OCI-LY1 (cell line): ENCODE measurements at regions not wholly inside any gene's neighbourhood (a gene's known extent, or its start where the extent isn't known, plus 50 kb on each side); places are given as distances from the start of the nearest gene placed in this dataset.

ENCODE experiments used
- H2AFZ ChIP-seq: fragments of 200-600 bp; sonication (generic), shearing (Covaris generic); 2 replicates; pipeline ENCODE4 v1.6.0; 2014; ENCODE audit warnings: antibody characterized with exemption, mild to moderate bottlenecking, low read length
- H3F3A ChIP-seq: fragments of 200-600 bp; sonication (generic), shearing (Covaris generic); 2 replicates; pipeline ENCODE4 v1.6.0; 2014; ENCODE audit warnings: mild to moderate bottlenecking, antibody characterized with exemption, low read length, moderate library complexity; ENCODE audit not compliant: insufficient read depth
- H3K27ac ChIP-seq: fragments of 200-600 bp; sonication (generic); 2 replicates; pipeline ENCODE4 v1.5.1; 2014; ENCODE audit warnings: low read length, mixed run types, mild to moderate bottlenecking, low read depth; ENCODE audit not compliant: poor library complexity, severe bottlenecking
- H3K27me3 ChIP-seq: fragments of 200-600 bp; sonication (generic); 2 replicates; pipeline ENCODE4 v1.6.0; 2014; ENCODE audit warnings: antibody characterized with exemption, mild to moderate bottlenecking, low read length, moderate library complexity; ENCODE audit not compliant: insufficient read depth
- H3K36me3 ChIP-seq: fragments of 200-600 bp; sonication (generic); 2 replicates; pipeline ENCODE4 v1.6.1; 2014; ENCODE audit warnings: mild to moderate bottlenecking, antibody characterized with exemption, low read length, moderate library complexity, mixed read lengths; ENCODE audit not compliant: insufficient read depth
- H3K4me1 ChIP-seq: fragments of 200-600 bp; sonication (generic); 2 replicates; pipeline ENCODE4 v1.5.1; 2014; ENCODE audit warnings: mild to moderate bottlenecking, low read length, moderate library complexity; ENCODE audit not compliant: insufficient read depth, severe bottlenecking
- H3K4me2 ChIP-seq: fragments of 200-600 bp; sonication (generic), shearing (Covaris generic); 2 replicates; pipeline ENCODE4 v1.6.1; 2014; ENCODE audit warnings: low read length
- H3K4me3 ChIP-seq: fragments of 200-600 bp; sonication (generic); 2 replicates; pipeline ENCODE4 v1.5.1; 2014; ENCODE audit warnings: low read length, low read depth, mild to moderate bottlenecking, mixed read lengths; ENCODE audit not compliant: poor library complexity, severe bottlenecking
- H3K79me2 ChIP-seq: fragments of 200-600 bp; shearing (Covaris generic); 2 replicates; pipeline ENCODE4 v1.6.1; 2016; ENCODE audit warnings: mixed run types, low read length, mixed read lengths; ENCODE audit not compliant: insufficient read depth
- H3K9ac ChIP-seq: fragments of 200-600 bp; sonication (generic), shearing (Covaris generic); 2 replicates; pipeline ENCODE4 v1.6.1; 2014; ENCODE audit warnings: mild to moderate bottlenecking, low read length, mixed read lengths
- H3K9me2 ChIP-seq: fragments of 200-600 bp; sonication (generic), shearing (Covaris generic); 2 replicates; pipeline ENCODE4 v1.6.1; 2014; ENCODE audit warnings: low read depth, mild to moderate bottlenecking, low read length, mixed read lengths
- H3K9me3 ChIP-seq: fragments of 200-600 bp; shearing (Covaris generic); 2 replicates; pipeline ENCODE4 v1.6.1; 2014; ENCODE audit warnings: low read length, mixed read lengths
- H4K20me1 ChIP-seq: fragments of 200-600 bp; sonication (generic), shearing (Covaris generic); 2 replicates; pipeline ENCODE4 v1.6.0; 2016; ENCODE audit warnings: mild to moderate bottlenecking, low read length; ENCODE audit not compliant: insufficient read depth
- EZH2 ChIP-seq: fragments of 200-600 bp; sonication (generic), shearing (Covaris generic); IDR thresholded peaks from 2 replicates; pipeline ENCODE4 v1.8.0; 2017; ENCODE audit warnings: borderline replicate concordance, mixed run types, mild to moderate bottlenecking, antibody characterized with exemption, low read length, moderate library complexity, mixed read lengths
- TF ChIP-seq, protein P1 (sequence below): fragments of 200-600 bp; sonication (generic), shearing (Covaris generic); IDR thresholded peaks from 2 replicates; pipeline ENCODE4 v1.5.1; 2017; ENCODE audit warnings: mild to moderate bottlenecking, antibody characterized with exemption, low read length, moderate library complexity, mixed read lengths

DNA sequence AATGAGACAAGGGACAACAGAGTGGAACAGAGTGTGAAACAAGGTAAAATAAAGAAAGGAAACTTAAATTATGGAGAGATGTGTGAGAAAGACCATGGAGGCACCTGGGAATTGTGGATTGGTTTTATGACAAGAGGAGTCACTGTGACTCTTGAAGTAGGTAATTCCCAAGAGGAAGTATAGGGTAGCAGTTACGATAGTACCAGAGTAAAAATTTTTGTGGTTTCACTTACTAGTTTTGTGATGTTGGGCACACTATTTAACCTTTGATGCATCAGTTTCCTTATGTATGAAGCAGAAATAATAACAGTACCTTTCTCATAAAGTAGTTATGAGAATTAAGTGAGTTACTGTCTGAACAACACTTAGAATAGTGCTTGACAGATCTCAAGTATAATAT, 267.9 kb upstream of the DPYD start:
- Histone ChIP-seq H3K9ac (no peak overlapping the region), H3K9me3 (no peaks in the 10 kb centered on the region), H3F3A (no peaks in the 10 kb centered on the region), H3K4me1 (no peaks in the 10 kb centered on the region), H2AFZ (no peak overlapping the region), H3K79me2 (no peaks in the 10 kb centered on the region), H3K4me2 (no peak overlapping the region), H3K9me2 (no peaks in the 10 kb centered on the region), H3K36me3 (no peaks in the 10 kb centered on the region), H3K4me3 (no peak overlapping the region), H3K27ac (no peak overlapping the region), H4K20me1 (no peaks in the 10 kb centered on the region), H3K27me3 (no peaks in the 10 kb centered on the region)
- no peak for TF ChIP-seq EZH2
- TF ChIP-seq, protein P1, sequence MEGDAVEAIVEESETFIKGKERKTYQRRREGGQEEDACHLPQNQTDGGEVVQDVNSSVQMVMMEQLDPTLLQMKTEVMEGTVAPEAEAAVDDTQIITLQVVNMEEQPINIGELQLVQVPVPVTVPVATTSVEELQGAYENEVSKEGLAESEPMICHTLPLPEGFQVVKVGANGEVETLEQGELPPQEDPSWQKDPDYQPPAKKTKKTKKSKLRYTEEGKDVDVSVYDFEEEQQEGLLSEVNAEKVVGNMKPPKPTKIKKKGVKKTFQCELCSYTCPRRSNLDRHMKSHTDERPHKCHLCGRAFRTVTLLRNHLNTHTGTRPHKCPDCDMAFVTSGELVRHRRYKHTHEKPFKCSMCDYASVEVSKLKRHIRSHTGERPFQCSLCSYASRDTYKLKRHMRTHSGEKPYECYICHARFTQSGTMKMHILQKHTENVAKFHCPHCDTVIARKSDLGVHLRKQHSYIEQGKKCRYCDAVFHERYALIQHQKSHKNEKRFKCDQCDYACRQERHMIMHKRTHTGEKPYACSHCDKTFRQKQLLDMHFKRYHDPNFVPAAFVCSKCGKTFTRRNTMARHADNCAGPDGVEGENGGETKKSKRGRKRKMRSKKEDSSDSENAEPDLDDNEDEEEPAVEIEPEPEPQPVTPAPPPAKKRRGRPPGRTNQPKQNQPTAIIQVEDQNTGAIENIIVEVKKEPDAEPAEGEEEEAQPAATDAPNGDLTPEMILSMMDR: no peak

DNA sequence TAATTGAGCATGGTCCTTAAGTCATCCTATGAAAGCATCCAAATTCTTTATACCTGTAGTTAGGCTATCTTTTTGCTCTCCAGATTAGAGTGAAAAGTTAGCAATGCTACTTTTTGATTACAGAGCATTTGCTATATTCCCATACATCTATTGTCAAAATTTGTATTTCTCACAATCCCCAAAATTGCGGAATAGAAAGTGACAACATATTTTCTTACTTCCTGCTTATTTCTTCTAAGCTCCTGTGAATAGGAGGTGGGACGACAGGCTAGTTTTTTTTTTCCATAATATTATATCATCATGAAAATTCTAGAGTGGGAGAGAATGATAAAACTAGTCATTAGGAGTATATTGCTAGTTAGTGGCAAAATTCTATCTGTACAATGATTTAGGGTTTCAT, 264.0 kb upstream of the DPYD start:
- no peaks in the 10 kb centered on the region for H3K9me3 ChIP-seq
- H2AFZ ChIP-seq: no peak overlapping the region
- TF ChIP-seq, protein P1: no peak
- no peak for TF ChIP-seq EZH2
- no peaks in the 10 kb centered on the region for H4K20me1 ChIP-seq
- no peaks in the 10 kb centered on the region for H3F3A ChIP-seq
- H3K4me3 ChIP-seq: no peak overlapping the region
- no peak overlapping the region for H3K27ac ChIP-seq
- no peak overlapping the region for H3K9ac ChIP-seq
- H3K9me2 ChIP-seq: no peaks in the 10 kb centered on the region
- H3K27me3 ChIP-seq: no peaks in the 10 kb centered on the region
- H3K4me2 ChIP-seq: no peak overlapping the region
- H3K36me3 ChIP-seq: no peaks in the 10 kb centered on the region
- H3K4me1 ChIP-seq: no peaks in the 10 kb centered on the region
- no peaks in the 10 kb centered on the region for H3K79me2 ChIP-seq

DNA sequence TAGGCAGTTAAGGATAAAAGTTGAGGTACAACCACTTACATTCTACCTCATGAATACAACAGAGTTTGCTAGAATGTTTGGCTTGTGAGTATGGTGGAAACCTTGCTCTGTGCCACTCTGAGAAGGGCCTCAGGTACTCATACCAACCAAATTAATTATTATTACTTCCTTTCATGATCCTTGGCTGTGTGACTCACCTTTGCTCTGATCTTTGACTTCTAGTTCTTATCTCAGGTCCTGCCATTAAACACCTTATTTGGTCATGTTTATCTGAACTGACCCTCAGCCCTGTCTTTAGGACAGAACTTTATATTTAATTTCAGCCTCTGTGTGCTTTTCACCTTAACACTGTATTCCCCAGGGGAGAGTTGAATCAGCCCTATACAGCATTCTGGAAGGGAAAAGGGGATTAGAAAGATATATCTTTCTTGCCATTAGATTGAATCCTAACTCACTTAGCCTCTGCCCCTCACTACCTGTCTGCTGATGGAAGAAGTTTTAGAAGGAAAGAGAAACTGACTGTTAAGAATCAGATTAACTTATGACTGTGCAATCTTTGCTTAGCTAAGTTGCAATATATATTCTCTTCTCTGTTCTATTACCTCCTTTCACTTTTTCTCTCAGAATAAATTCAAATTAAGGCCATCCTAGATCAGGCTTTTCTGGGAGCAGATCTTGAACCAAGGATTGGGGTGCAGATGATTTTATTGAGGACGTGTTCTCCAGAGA, 260.4 kb upstream of the DPYD start:
- no peaks in the 10 kb centered on the region for H4K20me1 ChIP-seq
- H3K79me2 ChIP-seq: no peaks in the 10 kb centered on the region
- no peak overlapping the region for H3K27ac ChIP-seq
- H3K4me3 ChIP-seq: no peak overlapping the region
- H3K9ac ChIP-seq: no peak overlapping the region
- no peaks in the 10 kb centered on the region for H3K27me3 ChIP-seq
- H3K36me3 ChIP-seq: no peaks in the 10 kb centered on the region
- H3F3A ChIP-seq: no peaks in the 10 kb centered on the region
- H3K4me1 ChIP-seq: no peaks in the 10 kb centered on the region
- H2AFZ ChIP-seq: no peak overlapping the region
- TF ChIP-seq EZH2: no peak
- TF ChIP-seq, protein P1: no peak
- no peaks in the 10 kb centered on the region for H3K9me3 ChIP-seq
- H3K9me2 ChIP-seq: no peaks in the 10 kb centered on the region
- no peak overlapping the region for H3K4me2 ChIP-seq
